Thymus (tissue), 11 donors: ENCODE measurements at regions not wholly inside any gene's neighbourhood (a gene's known extent, or its start where the extent isn't known, plus 50 kb on each side); places are given as distances from the start of the nearest gene placed in this dataset.

ENCODE experiments used
- DNase-seq, 9 donors: peaks; one replicate each; pipeline ENCODE4 v3.0.0-alpha.2; 2013; ENCODE audit warnings: low spot score in 9 of 9, low read depth in 6 of 9, missing footprints in 1 of 9
- H3K27ac ChIP-seq, 2 donors: one replicate each; pipeline ENCODE4 v1.5.1; 2013; ENCODE audit warnings: control low read depth in 1 of 2, low read depth in 1 of 2, low read length in 1 of 2, mild to moderate bottlenecking in 1 of 2, moderate library complexity in 1 of 2
- H3K27me3 ChIP-seq, 2 donors: one replicate each; pipeline ENCODE4 v1.5.1; 2013; ENCODE audit warnings: low read length in 1 of 2; ENCODE audit not compliant: control insufficient read depth in 2 of 2, insufficient read depth in 1 of 2
- H3K36me3 ChIP-seq, 2 donors: one replicate each; pipeline ENCODE4 v1.5.1; 2013; ENCODE audit warnings: low read length in 1 of 2, mild to moderate bottlenecking in 1 of 2, moderate library complexity in 1 of 2; ENCODE audit not compliant: control insufficient read depth in 2 of 2, insufficient read depth in 2 of 2
- H3K4me1 ChIP-seq, 2 donors: one replicate each; pipeline ENCODE4 v1.5.1; 2013; ENCODE audit warnings: low read length in 2 of 2; ENCODE audit not compliant: control insufficient read depth in 2 of 2, insufficient read depth in 2 of 2
- H3K4me3 ChIP-seq, 2 donors: one replicate each; pipeline ENCODE4 v1.5.1; 2013; ENCODE audit warnings: low read length in 2 of 2, control low read depth in 1 of 2, mild to moderate bottlenecking in 1 of 2
- H3K9me3 ChIP-seq, 2 donors: one replicate each; pipeline ENCODE4 v1.5.1; 2013; ENCODE audit warnings: low read length in 1 of 2, mild to moderate bottlenecking in 1 of 2; ENCODE audit not compliant: control insufficient read depth in 2 of 2, insufficient read depth in 1 of 2
- WGBS: extraction: QIAGEN DNeasy Blood & Tissue Kit; methylation state at CpG from one replicate; pipeline ENCODE4 v1.1.7; 2013; 5-methylcytosine and 5-hydroxymethylcytosine counted together
- donor health status: healthy.

- H3K36me3 ChIP-seq = no peaks in the 10 kb centered on the region
- H3K27me3 ChIP-seq = no peaks in the 10 kb centered on the region
- H3K4me1 ChIP-seq = no peaks in the 10 kb centered on the region
- no peak overlapping the region for H3K27ac ChIP-seq
- WGBS = 75% methylated on average over 16 of the region's 16 CpGs
- H3K4me3 ChIP-seq = no peak overlapping the region
- no peaks in the 10 kb centered on the region for H3K9me3 ChIP-seq
- no peak for DNase-seq
Observed at GRCh38 chr9:86807367-86807976, 139.8 kb downstream of the GAS1 start.

- H3K4me1 ChIP-seq = no peaks in the 10 kb centered on the region
- H3K4me3 ChIP-seq = no peak overlapping the region
- no peak overlapping the region for H3K27ac ChIP-seq
- no peaks in the 10 kb centered on the region for H3K27me3 ChIP-seq
- H3K9me3 ChIP-seq = no peaks in the 10 kb centered on the region
- H3K36me3 ChIP-seq = no peaks in the 10 kb centered on the region
- 93% methylated on average over 3 of the region's 3 CpGs for WGBS
- DNase-seq = no peak
Observed at GRCh38 chr9:86804011-86804410, 143.3 kb downstream of the GAS1 start.

GRCh38 chr9:86802900-86803673 lies 144.2 kb downstream of the GAS1 start:
- H3K27ac ChIP-seq = no peak overlapping the region
- H3K9me3 ChIP-seq = no peaks in the 10 kb centered on the region
- no peaks in the 10 kb centered on the region for H3K27me3 ChIP-seq
- H3K4me3 ChIP-seq = no peak overlapping the region
- H3K4me1 ChIP-seq = no peaks in the 10 kb centered on the region
- 94% methylated on average over 5 of the region's 5 CpGs for WGBS
- H3K36me3 ChIP-seq = no peaks in the 10 kb centered on the region
- no peak for DNase-seq

- no peak overlapping the region for H3K27ac ChIP-seq
- no peak for DNase-seq
- no peaks in the 10 kb centered on the region for H3K9me3 ChIP-seq
- H3K4me3 ChIP-seq = no peak overlapping the region
- no peaks in the 10 kb centered on the region for H3K27me3 ChIP-seq
- 68% methylated on average over 5 of the region's 5 CpGs for WGBS
- no peaks in the 10 kb centered on the region for H3K36me3 ChIP-seq
- no peaks in the 10 kb centered on the region for H3K4me1 ChIP-seq
Observed at GRCh38 chr9:86801246-86801645, 146.1 kb downstream of the GAS1 start.

GRCh38 chr9:86800681-86801080 lies 146.6 kb downstream of the GAS1 start:
- no peak overlapping the region for H3K27ac ChIP-seq
- H3K27me3 ChIP-seq = no peaks in the 10 kb centered on the region
- no peak for DNase-seq
- no peaks in the 10 kb centered on the region for H3K9me3 ChIP-seq
- H3K4me3 ChIP-seq = no peak overlapping the region
- 83% methylated on average over 3 of the region's 3 CpGs for WGBS
- H3K4me1 ChIP-seq = no peaks in the 10 kb centered on the region
- no peaks in the 10 kb centered on the region for H3K36me3 ChIP-seq

GRCh38 chr9:86798966-86799365 lies 148.3 kb downstream of the GAS1 start:
- H3K4me3 ChIP-seq = no peak overlapping the region
- no peak overlapping the region for H3K27ac ChIP-seq
- no peaks in the 10 kb centered on the region for H3K36me3 ChIP-seq
- H3K4me1 ChIP-seq = no peaks in the 10 kb centered on the region
- H3K9me3 ChIP-seq = no peaks in the 10 kb centered on the region
- no peaks in the 10 kb centered on the region for H3K27me3 ChIP-seq
- no peak for DNase-seq
- 86% methylated on average over 4 of the region's 4 CpGs for WGBS

GRCh38 chr9:86796666-86797065 lies 150.6 kb downstream of the GAS1 start:
- no peak overlapping the region for H3K4me3 ChIP-seq
- no peak overlapping the region for H3K27ac ChIP-seq
- WGBS = 96% methylated on average over 2 of the region's 2 CpGs
- no peaks in the 10 kb centered on the region for H3K4me1 ChIP-seq
- no peaks in the 10 kb centered on the region for H3K27me3 ChIP-seq
- H3K36me3 ChIP-seq = no peaks in the 10 kb centered on the region
- H3K9me3 ChIP-seq = no peaks in the 10 kb centered on the region
- DNase-seq = no peak

GRCh38 chr9:86795823-86796553 lies 151.3 kb downstream of the GAS1 start:
- H3K4me1 ChIP-seq = no peaks in the 10 kb centered on the region
- H3K9me3 ChIP-seq = no peaks in the 10 kb centered on the region
- no peaks in the 10 kb centered on the region for H3K36me3 ChIP-seq
- no peak overlapping the region for H3K4me3 ChIP-seq
- no peaks in the 10 kb centered on the region for H3K27me3 ChIP-seq
- 73% methylated on average over 9 of the region's 9 CpGs for WGBS
- no peak for DNase-seq
- peak overlapping the region in 1 of 2 donors; percentile 11 for H3K27ac ChIP-seq

GRCh38 chr9:86795047-86795442 lies 152.3 kb downstream of the GAS1 start:
- no peak for DNase-seq
- H3K9me3 ChIP-seq = no peaks in the 10 kb centered on the region
- H3K27me3 ChIP-seq = no peaks in the 10 kb centered on the region
- WGBS = 84% methylated on average over 7 of the region's 7 CpGs
- no peaks in the 10 kb centered on the region for H3K36me3 ChIP-seq
- no peak overlapping the region for H3K4me3 ChIP-seq
- no peak overlapping the region for H3K27ac ChIP-seq
- no peaks in the 10 kb centered on the region for H3K4me1 ChIP-seq
